H1 (cell line): ENCODE measurements at regions not wholly inside any gene's neighbourhood (a gene's known extent, or its start where the extent isn't known, plus 50 kb on each side); places are given as distances from the start of the nearest gene placed in this dataset.

Source experiments
- CTCF ChIA-PET: fragments of 300-600 bp; sonication (Branson Sonifier 250); formaldehyde crosslinking; loops from one replicate; lab custom pipeline; 2021; ENCODE audit not compliant: partially characterized antibody; lab: Charles Lee
- POLR2A ChIA-PET: fragments of 300-600 bp; sonication (Branson Sonifier 250); formaldehyde crosslinking; loops from one replicate; lab custom pipeline; 2021; ENCODE audit warnings: inconsistent platforms; ENCODE audit not compliant: partially characterized antibody; lab: Charles Lee
- DNase-seq, 2 experiments: peaks; one replicate each; pipeline versions ENCODE4 v3.0.0 to v3.0.0-alpha.2; 2010 to 2022; ENCODE audit warnings: low spot score in 2 of 2, low read depth in 1 of 2, mixed read lengths in 1 of 2
- FAIRE-seq: peaks from 2 replicates; lab custom pipeline; 2011; peaks lifted over from hg19 to GRCh38; lab: Jason Lieb, UNC
- H2AFZ ChIP-seq: 2 replicates; pipeline ENCODE4 v1.8.1; 2012; ENCODE audit warnings: low read length, inconsistent platforms
- H2AK5ac ChIP-seq: 2 replicates; pipeline ENCODE4 v1.6.1; 2013; ENCODE audit warnings: low read depth, low read length
- H2BK120ac ChIP-seq: replicated peaks from 2 replicates; pipeline ENCODE3; 2013; ENCODE audit warnings: low read depth, low read length, inconsistent platforms
- H2BK12ac ChIP-seq: 2 replicates; pipeline ENCODE4 v1.6.1; 2013; ENCODE audit warnings: low read depth, low read length
- H2BK15ac ChIP-seq: 2 replicates; pipeline ENCODE4 v1.6.1; 2013; ENCODE audit warnings: low read length
- H2BK20ac ChIP-seq: 2 replicates; pipeline ENCODE4 v1.6.1; 2013; ENCODE audit warnings: low read length
- H2BK5ac ChIP-seq: 2 replicates; pipeline ENCODE4 v1.6.1; 2013; ENCODE audit warnings: low read depth, low read length
- H3K14ac ChIP-seq: 2 replicates; pipeline ENCODE4 v1.6.1; 2013; ENCODE audit warnings: inconsistent platforms; ENCODE audit not compliant: insufficient read length
- H3K18ac ChIP-seq: 2 replicates; pipeline ENCODE4 v1.6.1; 2013; ENCODE audit warnings: low read length; ENCODE audit errors: extremely low read depth
- H3K23ac ChIP-seq: 2 replicates; pipeline ENCODE4 v1.6.1; 2013; ENCODE audit warnings: inconsistent platforms; ENCODE audit not compliant: insufficient read length
- H3K23me2 ChIP-seq: 2 replicates; pipeline ENCODE4 v1.6.1; 2013; ENCODE audit warnings: low read depth, low read length
- H3K27ac ChIP-seq: 2 replicates; pipeline ENCODE4 v1.6.1; 2011; ENCODE audit warnings: low read depth, low read length, inconsistent platforms
- H3K27me3 ChIP-seq, 4 experiments: replicated peaks in 1 of 4; 1 replicate in 1 of 4; 2 replicates in 3 of 4; pipeline versions ENCODE4 v1.6.1 to v1.8.1; 2011 to 2013; ENCODE audit warnings: low read length in 3 of 4, mild to moderate bottlenecking in 3 of 4, inconsistent platforms in 2 of 4, mixed read lengths in 2 of 4, moderate library complexity in 1 of 4; ENCODE audit not compliant: control insufficient read depth in 3 of 4, insufficient read depth in 3 of 4; ENCODE audit errors: extremely low read depth in 1 of 4
- H3K36me3 ChIP-seq, 4 experiments: 2 replicates each; pipeline versions ENCODE4 v1.6.1 to v1.8.1; 2011 to 2013; ENCODE audit warnings: mild to moderate bottlenecking in 4 of 4, low read length in 3 of 4, moderate library complexity in 2 of 4, control low read depth in 1 of 4, inconsistent platforms in 1 of 4; ENCODE audit not compliant: insufficient read depth in 4 of 4, control insufficient read depth in 2 of 4
- H3K4ac ChIP-seq: replicated peaks from 2 replicates; pipeline ENCODE3; 2013; ENCODE audit warnings: low read length, low read depth, mixed read lengths, inconsistent platforms; ENCODE audit not compliant: insufficient read length
- H3K4me1 ChIP-seq, 4 experiments: replicated peaks in 1 of 4; 1 replicate in 1 of 4; 2 replicates in 3 of 4; pipeline versions ENCODE4 v1.6.1 to v1.8.1; 2011 to 2013; ENCODE audit warnings: low read length in 3 of 4, inconsistent platforms in 2 of 4, mixed read lengths in 1 of 4; ENCODE audit not compliant: insufficient read depth in 4 of 4, control insufficient read depth in 3 of 4
- H3K4me2 ChIP-seq, 2 experiments: 2 replicates each; pipeline versions ENCODE4 v1.6.1 to v1.8.1; 2011 to 2013; ENCODE audit warnings: low read depth in 2 of 2, low read length in 2 of 2, control low read depth in 1 of 2, inconsistent platforms in 1 of 2, mild to moderate bottlenecking in 1 of 2; ENCODE audit not compliant: insufficient read depth in 1 of 2
- H3K4me3 ChIP-seq, 4 experiments: fragments of 200-600, 300-600 bp in 1 of 4; sonication (generic), shearing (Covaris generic), sonication (Bioruptor Twin) in 1 of 4; 2 replicates each; pipeline versions ENCODE4 v1.5.1 to v1.8.1; 2011 to 2016; ENCODE audit warnings: low read length in 4 of 4, low read depth in 3 of 4, control low read depth in 2 of 4, inconsistent platforms in 2 of 4, mild to moderate bottlenecking in 2 of 4, mixed read lengths in 1 of 4, moderate library complexity in 1 of 4; ENCODE audit not compliant: insufficient read depth in 2 of 4; ENCODE audit errors: extremely low read depth in 1 of 4
- H3K56ac ChIP-seq: replicated peaks from 2 replicates; pipeline ENCODE3; 2013; ENCODE audit warnings: low read depth, mild to moderate bottlenecking, mixed read lengths, low read length, inconsistent platforms; ENCODE audit not compliant: insufficient read length
- H3K79me1 ChIP-seq: 2 replicates; pipeline ENCODE4 v1.6.1; 2013; ENCODE audit warnings: low read depth, low read length, control low read depth
- H3K79me2 ChIP-seq, 2 experiments: 2 replicates each; pipeline versions ENCODE4 v1.6.1 to v1.8.1; 2012 to 2013; ENCODE audit warnings: low read length in 2 of 2, mild to moderate bottlenecking in 2 of 2, inconsistent platforms in 1 of 2; ENCODE audit not compliant: insufficient read depth in 2 of 2, control insufficient read depth in 1 of 2
- H3K9ac ChIP-seq, 4 experiments: replicated peaks in 1 of 4; 1 replicate in 1 of 4; 2 replicates in 3 of 4; pipeline versions ENCODE4 v1.6.1 to v1.8.1; 2011 to 2013; ENCODE audit warnings: low read depth in 3 of 4, low read length in 3 of 4, control low read depth in 2 of 4, mild to moderate bottlenecking in 2 of 4, moderate library complexity in 2 of 4, inconsistent platforms in 1 of 4; ENCODE audit errors: extremely low read depth in 1 of 4
- H3K9me3 ChIP-seq, 2 experiments: 2 replicates each; pipeline versions ENCODE4 v1.6.1 to v1.8.1; 2012 to 2013; ENCODE audit warnings: mild to moderate bottlenecking in 2 of 2, moderate library complexity in 2 of 2, control low read depth in 1 of 2, inconsistent platforms in 1 of 2, low read depth in 1 of 2, low read length in 1 of 2, mixed read lengths in 1 of 2; ENCODE audit not compliant: insufficient read depth in 2 of 2
- H4K20me1 ChIP-seq, 2 experiments: replicated peaks in 1 of 2; 2 replicates each; pipeline versions ENCODE3 to v1.8.1; 2011 to 2013; ENCODE audit warnings: inconsistent platforms in 2 of 2, low read length in 2 of 2, mild to moderate bottlenecking in 1 of 2; ENCODE audit not compliant: insufficient read depth in 2 of 2, control insufficient read depth in 1 of 2
- H4K5ac ChIP-seq: 2 replicates; pipeline ENCODE4 v1.6.1; 2013; ENCODE audit warnings: low read length, low read depth, mixed read lengths, inconsistent platforms; ENCODE audit not compliant: insufficient read length
- H4K8ac ChIP-seq: 2 replicates; pipeline ENCODE4 v1.8.0; 2013; ENCODE audit warnings: mild to moderate bottlenecking, moderate library complexity, low read length, inconsistent platforms; ENCODE audit not compliant: insufficient read depth; ENCODE audit errors: extremely low read depth
- H4K91ac ChIP-seq: replicated peaks from 2 replicates; pipeline ENCODE3; 2013; ENCODE audit warnings: low read length, mixed read lengths, inconsistent platforms; ENCODE audit not compliant: insufficient read length
- KDM5A ChIP-seq: fragments of 200-600 bp; IDR thresholded peaks from 2 replicates; pipeline ENCODE4 v1.7.1; 2012; ENCODE audit warnings: mild to moderate bottlenecking, low read length, inconsistent platforms, mixed read lengths
- WGBS, 2 experiments: shearing (Covaris generic) in 1 of 2; methylation state at CpG; one replicate each; pipeline versions ENCODE4 v1.1.6 to v1.1.7; 2013 to 2015; ENCODE audit warnings: low lambda C conversion rate in 2 of 2, mixed read lengths in 2 of 2, inconsistent platforms in 1 of 2, low coverage in 1 of 2, missing lambda C conversion rate in 1 of 2; ENCODE audit not compliant: insufficient replicate concordance in 2 of 2, insufficient coverage in 1 of 2, insufficient read length in 1 of 2; ENCODE audit errors: extremely low coverage in 1 of 2, missing lambda C conversion rate in 1 of 2; 5-methylcytosine and 5-hydroxymethylcytosine counted together

GRCh38 chr5:56591081-56591480 lies 224.3 kb upstream of the MAP3K1 start:
- no peak overlapping the region for H3K18ac ChIP-seq
- CTCF ChIA-PET = no interaction called here
- H2BK5ac ChIP-seq = no peak overlapping the region
- no peak for TF ChIP-seq KDM5A

More at GRCh38 chr5:56591081-56591480, 224.3 kb upstream of the MAP3K1 start:
- Histone ChIP-seq H2BK12ac (no peak overlapping the region), H3K4me1 (peaks cover 0 to 3% (median 0%) of the 10 kb centered on the region in 4 experiments; a peak in 1 of 7 replicates), H2AK5ac (no peak overlapping the region), H4K5ac (no peak overlapping the region), H3K14ac (no peak overlapping the region), H3K79me2 (no peaks in the 10 kb centered on the region), H3K56ac (no peak overlapping the region), H3K9ac (no peak overlapping the region), H4K20me1 (no peaks in the 10 kb centered on the region), H3K23me2 (no peaks in the 10 kb centered on the region), H3K4ac (no peak overlapping the region), H3K79me1 (no peaks in the 10 kb centered on the region), H2BK20ac (no peak overlapping the region), H2BK120ac (no peak overlapping the region), H3K27ac (no peak overlapping the region), H3K36me3 (no peaks in the 10 kb centered on the region), H3K9me3 (no peaks in the 10 kb centered on the region), H3K23ac (no peak overlapping the region), H2BK15ac (no peak overlapping the region), H3K4me3 (no peak overlapping the region), H3K27me3 (no peaks in the 10 kb centered on the region), H4K8ac (no peak overlapping the region), H3K4me2 (no peak overlapping the region), H4K91ac (no peak overlapping the region), H2AFZ (no peak overlapping the region)
- POLR2A ChIA-PET = no interaction called here
- DNase-seq (no peak), FAIRE-seq (no peak)
- WGBS, 2 experiments = 95% methylated on average over 5 of the region's 5 CpGs; no CpG with 5 or more reads in 1 of the 2 experiments
